Right atrium auricular region (tissue), 2 donors: ENCODE measurements at regions not wholly inside any gene's neighbourhood (a gene's known extent, or its start where the extent isn't known, plus 50 kb on each side); places are given as distances from the start of the nearest gene placed in this dataset.

Source experiments
- DNase-seq: peaks from one replicate; pipeline ENCODE4 v3.0.0-alpha.2; 2019; ENCODE audit warnings: low spot score
- H3K27ac ChIP-seq, 2 donors: fragments of 200-600 bp; sonication (generic); 1 replicate in 1 of 2; 2 replicates in 1 of 2; pipeline ENCODE4 v1.5.1; 2016 to 2019
- H3K27me3 ChIP-seq, 2 donors: fragments of 200-600 bp; sonication (generic); one replicate each; pipeline versions ENCODE4 v1.5.1 to v1.6.0; 2017 to 2019
- H3K36me3 ChIP-seq: fragments of 200-600 bp; sonication (generic); one replicate; pipeline ENCODE4 v1.5.1; 2016
- H3K4me1 ChIP-seq, 2 donors: fragments of 200-600 bp; sonication (generic); one replicate each; pipeline versions ENCODE4 v1.5.1 to v1.6.0; 2017 to 2019
- H3K4me3 ChIP-seq, 2 donors: fragments of 200-600 bp; sonication (generic); 1 replicate in 1 of 2; 2 replicates in 1 of 2; pipeline ENCODE4 v1.5.1; 2017 to 2019; ENCODE audit warnings: mild to moderate bottlenecking in 1 of 2, moderate library complexity in 1 of 2
- H3K9me3 ChIP-seq, 2 donors: fragments of 200-600 bp; sonication (generic); one replicate each; pipeline ENCODE4 v1.5.1; 2019
- TF ChIP-seq, protein P1 (sequence below), 2 donors: fragments of 200-600 bp; sonication (generic); IDR thresholded peaks; one replicate each; pipeline ENCODE4 v1.5.1; 2019; ENCODE audit warnings: antibody characterized with exemption in 2 of 2

DNA sequence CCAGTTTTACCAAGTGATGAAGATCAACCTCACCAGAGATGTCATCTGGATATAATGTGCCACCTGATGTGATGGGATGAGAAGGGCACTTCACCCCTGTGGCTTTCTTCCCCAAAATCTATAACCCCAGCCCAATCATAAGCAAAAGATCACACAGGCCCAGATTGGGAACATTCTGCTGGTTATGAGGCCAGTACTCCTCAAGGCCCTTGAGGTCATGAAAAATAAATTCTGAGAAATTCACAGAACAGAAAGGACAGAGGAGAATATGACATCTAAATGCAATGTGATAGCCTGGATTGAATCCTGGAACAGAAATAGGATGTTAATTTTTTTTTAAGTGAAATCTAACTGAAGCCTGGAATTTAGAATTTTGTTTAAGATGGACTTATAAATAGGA is 243.5 kb downstream of the CBLN4 start:
- no peak overlapping the region for H3K27ac ChIP-seq
- TF ChIP-seq, protein P1, sequence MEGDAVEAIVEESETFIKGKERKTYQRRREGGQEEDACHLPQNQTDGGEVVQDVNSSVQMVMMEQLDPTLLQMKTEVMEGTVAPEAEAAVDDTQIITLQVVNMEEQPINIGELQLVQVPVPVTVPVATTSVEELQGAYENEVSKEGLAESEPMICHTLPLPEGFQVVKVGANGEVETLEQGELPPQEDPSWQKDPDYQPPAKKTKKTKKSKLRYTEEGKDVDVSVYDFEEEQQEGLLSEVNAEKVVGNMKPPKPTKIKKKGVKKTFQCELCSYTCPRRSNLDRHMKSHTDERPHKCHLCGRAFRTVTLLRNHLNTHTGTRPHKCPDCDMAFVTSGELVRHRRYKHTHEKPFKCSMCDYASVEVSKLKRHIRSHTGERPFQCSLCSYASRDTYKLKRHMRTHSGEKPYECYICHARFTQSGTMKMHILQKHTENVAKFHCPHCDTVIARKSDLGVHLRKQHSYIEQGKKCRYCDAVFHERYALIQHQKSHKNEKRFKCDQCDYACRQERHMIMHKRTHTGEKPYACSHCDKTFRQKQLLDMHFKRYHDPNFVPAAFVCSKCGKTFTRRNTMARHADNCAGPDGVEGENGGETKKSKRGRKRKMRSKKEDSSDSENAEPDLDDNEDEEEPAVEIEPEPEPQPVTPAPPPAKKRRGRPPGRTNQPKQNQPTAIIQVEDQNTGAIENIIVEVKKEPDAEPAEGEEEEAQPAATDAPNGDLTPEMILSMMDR (IDR thresholded peaks at IDR 0.05): no peak
- no peaks in the 10 kb centered on the region for H3K27me3 ChIP-seq
- no peak overlapping the region for H3K4me3 ChIP-seq
- no peaks in the 10 kb centered on the region for H3K9me3 ChIP-seq
- H3K4me1 ChIP-seq: no peaks in the 10 kb centered on the region
- DNase-seq: no peak
- H3K36me3 ChIP-seq: no peaks in the 10 kb centered on the region

DNA sequence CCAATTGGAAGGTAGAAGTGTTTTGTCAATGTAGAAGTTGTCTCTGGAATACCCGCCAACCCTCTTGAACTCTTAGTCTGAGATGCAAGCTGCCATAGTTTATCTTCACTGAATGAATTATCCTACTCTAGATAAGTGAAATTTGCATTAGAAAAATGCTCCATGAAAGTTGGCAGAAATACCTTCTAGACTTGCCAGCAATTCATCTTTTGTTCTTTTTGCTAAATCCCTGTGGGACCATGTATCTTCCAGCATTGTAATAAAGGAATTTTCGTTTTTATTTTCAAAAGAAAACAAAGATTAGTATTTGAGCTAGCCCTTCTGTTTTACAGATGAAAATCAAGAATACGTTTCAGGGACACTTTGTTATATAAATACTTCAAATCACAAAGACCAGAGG is 244.2 kb downstream of the CBLN4 start:
- Histone ChIP-seq H3K27ac (no peak overlapping the region), H3K4me1 (no peaks in the 10 kb centered on the region), H3K27me3 (no peaks in the 10 kb centered on the region), H3K36me3 (no peaks in the 10 kb centered on the region), H3K4me3 (no peak overlapping the region), H3K9me3 (no peaks in the 10 kb centered on the region)
- no peak for DNase-seq
- TF ChIP-seq, protein P1 (IDR thresholded peaks at IDR 0.05): no peak

DNA sequence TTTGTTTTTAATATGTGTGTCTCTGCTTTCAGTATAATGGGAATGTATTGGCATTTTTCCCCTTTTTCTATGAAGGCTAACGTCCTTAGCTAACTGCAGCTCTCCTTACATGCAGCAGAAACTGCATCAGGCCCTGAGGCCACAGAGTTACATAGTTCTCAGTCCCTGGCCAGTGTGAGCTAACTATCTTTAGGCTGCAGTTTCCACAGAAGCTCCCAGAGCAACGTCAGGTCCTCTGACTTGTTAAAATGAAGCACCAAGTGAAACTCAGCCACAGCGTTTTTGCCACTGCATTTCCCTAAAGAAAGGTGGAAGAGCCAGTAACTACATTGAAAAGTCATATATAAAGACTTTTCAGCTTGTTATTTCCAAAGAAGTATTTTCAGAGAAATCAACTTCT is 244.7 kb downstream of the CBLN4 start:
- Histone ChIP-seq H3K36me3 (no peaks in the 10 kb centered on the region), H3K4me1 (no peaks in the 10 kb centered on the region), H3K4me3 (no peak overlapping the region), H3K27ac (no peak overlapping the region), H3K27me3 (no peaks in the 10 kb centered on the region), H3K9me3 (no peaks in the 10 kb centered on the region)
- TF ChIP-seq, protein P1 (IDR thresholded peaks at IDR 0.05): no peak
- DNase-seq: no peak

DNA sequence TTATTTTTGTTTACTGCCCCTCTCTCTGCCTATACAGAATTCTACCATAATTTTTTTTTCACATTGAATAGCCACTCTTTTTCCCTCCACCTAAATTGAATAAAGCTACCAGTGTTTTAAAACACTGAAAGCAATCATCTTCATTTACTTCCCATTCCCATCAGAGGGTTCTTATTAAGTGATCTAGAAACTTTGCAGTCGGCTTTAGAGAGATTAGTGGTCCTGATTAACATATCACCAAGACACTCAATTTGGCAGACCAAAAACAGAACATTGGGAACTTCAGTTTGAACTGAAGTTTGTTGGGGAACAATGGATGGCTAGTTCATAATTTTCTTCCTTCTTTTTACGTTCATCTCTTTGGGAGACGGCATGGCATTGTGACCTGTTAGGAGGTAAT is 249.5 kb downstream of the CBLN4 start:
- Histone ChIP-seq H3K4me3 (no peak overlapping the region), H3K27me3 (no peaks in the 10 kb centered on the region), H3K36me3 (no peaks in the 10 kb centered on the region), H3K4me1 (no peaks in the 10 kb centered on the region), H3K27ac (no peak overlapping the region), H3K9me3 (no peaks in the 10 kb centered on the region)
- DNase-seq: no peak
- TF ChIP-seq, protein P1 (IDR thresholded peaks at IDR 0.05): no peak

DNA sequence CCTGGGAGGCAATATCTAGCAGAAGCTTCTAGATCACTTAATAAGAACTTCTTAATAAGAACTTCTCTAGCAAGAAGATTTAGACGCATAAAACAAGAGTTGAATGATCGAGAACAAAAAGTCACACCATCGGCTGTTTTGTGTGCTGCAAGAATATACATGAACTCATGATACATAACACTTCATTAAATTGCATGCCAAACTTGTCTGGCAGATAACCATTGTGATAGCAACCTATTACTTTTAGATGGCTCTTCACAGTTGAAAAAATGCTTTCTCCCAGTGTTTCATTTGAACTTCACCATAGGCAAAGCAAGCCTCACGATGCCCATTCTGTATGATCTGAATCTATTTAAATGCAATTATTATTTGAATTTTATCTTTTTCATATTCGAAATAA is 249.9 kb downstream of the CBLN4 start:
- TF ChIP-seq, protein P1 (IDR thresholded peaks at IDR 0.05): no peak
- Histone ChIP-seq H3K9me3 (no peaks in the 10 kb centered on the region), H3K4me3 (no peak overlapping the region), H3K36me3 (no peaks in the 10 kb centered on the region), H3K4me1 (no peaks in the 10 kb centered on the region), H3K27ac (no peak overlapping the region), H3K27me3 (no peaks in the 10 kb centered on the region)
- no peak for DNase-seq

DNA sequence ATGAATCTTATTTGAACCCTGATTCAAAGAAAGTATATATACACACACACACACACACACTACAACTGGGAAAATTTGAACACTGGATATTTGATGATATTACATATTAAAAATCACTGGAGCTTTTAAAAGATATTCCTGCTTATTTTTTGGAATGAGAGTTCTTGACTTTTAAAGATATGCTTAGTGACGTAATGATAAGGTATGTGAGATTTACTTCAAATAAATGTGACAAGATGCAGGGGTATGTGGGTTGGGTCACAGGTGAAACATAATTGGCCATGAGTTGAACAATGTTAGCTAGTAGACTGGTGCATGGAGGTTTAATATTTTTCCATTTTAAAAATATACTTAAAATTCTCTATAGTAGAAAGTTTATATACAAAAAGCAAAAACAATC is 258.6 kb downstream of the CBLN4 start:
- Histone ChIP-seq H3K9me3 (no peaks in the 10 kb centered on the region), H3K27me3 (no peaks in the 10 kb centered on the region), H3K27ac (no peak overlapping the region), H3K4me3 (no peak overlapping the region), H3K4me1 (no peaks in the 10 kb centered on the region), H3K36me3 (no peaks in the 10 kb centered on the region)
- no peak for DNase-seq
- TF ChIP-seq, protein P1 (IDR thresholded peaks at IDR 0.05): no peak
